ENCODE measurements at regions not wholly inside any gene's neighbourhood (a gene's known extent, or its start where the extent isn't known, plus 50 kb on each side); places are given as distances from the start of the nearest gene placed in this dataset.

- no peaks in the 10 kb centered on the region for H3K4me1 ChIP-seq
- no peaks in the 10 kb centered on the region for H3K9me3 ChIP-seq
- no peaks in the 10 kb centered on the region for H3K36me3 ChIP-seq
- H3K27ac ChIP-seq, result no peak overlapping the region
- H3K27me3 ChIP-seq, result no peaks in the 10 kb centered on the region
- DNase-seq, result no peak
- TF ChIP-seq CTCF (IDR thresholded peaks at IDR 0.05), result no peak
- no peak for TF ChIP-seq POLR2A (IDR thresholded peaks at IDR 0.05)
- no peak overlapping the region for H3K4me3 ChIP-seq
Measured at GRCh38 chr6:145261758-145262157, 473.6 kb downstream of the EPM2A start.

DNA sequence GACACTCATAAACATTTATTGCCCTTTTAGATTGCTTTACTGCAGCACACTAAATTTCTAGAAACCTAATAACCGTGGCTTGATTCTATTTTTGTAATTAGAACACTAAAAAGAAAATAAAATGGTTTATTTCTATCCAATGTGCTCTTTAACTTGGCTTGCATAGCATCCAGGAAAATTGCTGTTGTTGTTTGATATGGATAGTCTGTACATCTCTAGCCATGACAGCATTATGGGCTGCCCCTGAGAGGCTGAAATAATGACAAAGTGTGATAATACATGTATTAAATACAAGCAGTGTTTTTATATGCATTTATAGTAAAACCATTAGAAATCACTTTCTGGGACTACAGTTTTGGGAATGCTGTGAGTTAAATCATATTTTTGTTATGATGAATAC is 472.5 kb downstream of the EPM2A start:
- H3K4me3 ChIP-seq, result no peak overlapping the region
- H3K36me3 ChIP-seq, result no peaks in the 10 kb centered on the region
- TF ChIP-seq CTCF (IDR thresholded peaks at IDR 0.05) (no peak), POLR2A (IDR thresholded peaks at IDR 0.05) (no peak)
- H3K27me3 ChIP-seq, result no peaks in the 10 kb centered on the region
- no peak for DNase-seq
- H3K27ac ChIP-seq, result no peak overlapping the region
- no peaks in the 10 kb centered on the region for H3K9me3 ChIP-seq
- H3K4me1 ChIP-seq, result no peaks in the 10 kb centered on the region

- H3K9me3 ChIP-seq, result no peaks in the 10 kb centered on the region
- no peaks in the 10 kb centered on the region for H3K36me3 ChIP-seq
- no peak for DNase-seq
- TF ChIP-seq CTCF (IDR thresholded peaks at IDR 0.05) (no peak), POLR2A (IDR thresholded peaks at IDR 0.05) (no peak)
- H3K27me3 ChIP-seq, result no peaks in the 10 kb centered on the region
- H3K4me3 ChIP-seq, result no peak overlapping the region
- no peak overlapping the region for H3K27ac ChIP-seq
- H3K4me1 ChIP-seq, result no peaks in the 10 kb centered on the region
Measured at GRCh38 chr6:145263778-145264211, 471.5 kb downstream of the EPM2A start.

DNA sequence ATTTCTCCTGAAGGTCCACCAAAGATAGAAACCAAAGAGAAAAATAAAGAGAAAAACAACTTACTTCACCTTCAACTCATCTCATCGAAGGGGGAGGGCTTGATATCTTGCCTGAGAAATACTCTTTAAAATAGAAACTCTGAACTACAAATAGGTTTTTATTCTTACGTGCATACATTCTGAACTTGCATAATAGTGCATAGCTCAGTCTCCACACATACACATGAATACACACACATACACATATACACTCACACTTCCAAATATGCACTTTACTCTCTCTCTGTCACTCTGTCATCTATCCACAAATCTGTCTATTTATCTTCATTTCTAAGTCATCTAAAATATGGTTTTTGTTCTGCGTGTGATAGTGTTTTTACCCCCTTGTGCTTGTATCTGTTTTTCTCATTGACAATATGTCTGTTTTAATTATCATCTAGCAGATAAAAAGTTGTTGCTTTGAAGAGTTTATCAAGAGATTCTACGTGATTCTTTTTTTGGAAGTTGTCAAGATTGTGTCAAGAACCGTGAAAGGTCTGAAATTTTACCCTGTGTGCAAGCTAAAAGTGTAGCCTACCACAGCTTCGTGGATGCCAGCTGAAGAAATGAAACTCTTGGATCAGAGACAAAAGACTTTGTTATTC is 468.8 kb downstream of the EPM2A start:
- TF ChIP-seq POLR2A (IDR thresholded peaks at IDR 0.05) (no peak), CTCF (IDR thresholded peaks at IDR 0.05) (no peak)
- DNase-seq, result no peak
- Histone ChIP-seq H3K36me3 (no peaks in the 10 kb centered on the region), H3K27ac (no peak overlapping the region), H3K9me3 (no peaks in the 10 kb centered on the region), H3K4me3 (no peak overlapping the region), H3K4me1 (no peaks in the 10 kb centered on the region), H3K27me3 (no peaks in the 10 kb centered on the region)

- Histone ChIP-seq H3K27ac (no peak overlapping the region), H3K36me3 (no peaks in the 10 kb centered on the region), H3K4me1 (no peaks in the 10 kb centered on the region), H3K27me3 (no peaks in the 10 kb centered on the region), H3K4me3 (no peak overlapping the region), H3K9me3 (no peaks in the 10 kb centered on the region)
- TF ChIP-seq CTCF (IDR thresholded peaks at IDR 0.05), result no peak
- TF ChIP-seq POLR2A (IDR thresholded peaks at IDR 0.05), result no peak
- no peak for DNase-seq
Measured at GRCh38 chr6:145267076-145267867, 468.0 kb downstream of the EPM2A start.

All from Peyer's patch (tissue), 4 donors.